SK-N-MC (cell line): ENCODE measurements at regions not wholly inside any gene's neighbourhood (a gene's known extent, or its start where the extent isn't known, plus 50 kb on each side); places are given as distances from the start of the nearest gene placed in this dataset.

Source experiments
- EZH2 ChIP-seq: fragments of 200-600 bp; sonication (generic); IDR thresholded peaks from one replicate; pipeline ENCODE4 v1.6.1; 2017; ENCODE audit warnings: antibody characterized with exemption
- POLR2AphosphoS5 ChIP-seq: IDR thresholded peaks from 2 replicates; pipeline ENCODE4 v1.6.1; 2012; ENCODE audit warnings: mild to moderate bottlenecking, low read depth, low read length, borderline replicate concordance

GRCh38 chr2:221283896-221284545 is 288.1 kb downstream of the EPHA4 start:
- no peak for TF ChIP-seq EZH2
- TF ChIP-seq POLR2AphosphoS5 = no peak; the same call in 1 of the 2 replicates
